Neuronal stem cell (in vitro differentiated cells): ENCODE measurements at regions not wholly inside any gene's neighbourhood (a gene's known extent, or its start where the extent isn't known, plus 50 kb on each side); places are given as distances from the start of the nearest gene placed in this dataset.

Source experiments
- DNase-seq: peaks from one replicate; pipeline ENCODE4 v3.0.0-alpha.2; 2013; ENCODE audit warnings: low spot score
- H2AFZ ChIP-seq: one replicate; pipeline ENCODE4 v1.6.1; 2013; ENCODE audit warnings: mild to moderate bottlenecking, low read length, inconsistent platforms
- H2AK5ac ChIP-seq: 2 replicates; pipeline ENCODE4 v1.6.1; 2013; ENCODE audit warnings: low read depth, mild to moderate bottlenecking, inconsistent platforms, low read length, moderate library complexity, mixed read lengths
- H2BK120ac ChIP-seq: 2 replicates; pipeline ENCODE4 v1.6.1; 2013; ENCODE audit warnings: low read depth, mild to moderate bottlenecking, inconsistent platforms, low read length, moderate library complexity, mixed read lengths
- H2BK12ac ChIP-seq: one replicate; pipeline ENCODE4 v1.6.1; 2013; ENCODE audit warnings: low read length, inconsistent platforms
- H2BK15ac ChIP-seq: 2 replicates; pipeline ENCODE4 v1.6.1; 2013; ENCODE audit warnings: mild to moderate bottlenecking, low read length, inconsistent platforms, mixed read lengths
- H2BK5ac ChIP-seq: one replicate; pipeline ENCODE4 v1.6.1; 2013; ENCODE audit warnings: inconsistent platforms, mild to moderate bottlenecking, low read length, moderate library complexity
- H3K14ac ChIP-seq: one replicate; pipeline ENCODE4 v1.6.1; 2013; ENCODE audit warnings: low read length, inconsistent platforms
- H3K18ac ChIP-seq: 2 replicates; pipeline ENCODE4 v1.6.1; 2013; ENCODE audit warnings: low read length, inconsistent platforms
- H3K23ac ChIP-seq: 2 replicates; pipeline ENCODE4 v1.6.1; 2013; ENCODE audit warnings: low read depth, mild to moderate bottlenecking, mixed read lengths, low read length, inconsistent platforms; ENCODE audit not compliant: poor library complexity
- H3K27ac ChIP-seq: replicated peaks from 3 replicates; pipeline ENCODE4 v1.5.1; 2013; ENCODE audit warnings: low read length, inconsistent platforms
- H3K27me3 ChIP-seq, 3 experiments: 2 replicates each; pipeline ENCODE4 v1.6.1; 2013; ENCODE audit warnings: low read length in 3 of 3, mild to moderate bottlenecking in 2 of 3, inconsistent platforms in 1 of 3, low read depth in 1 of 3, mixed read lengths in 1 of 3, moderate library complexity in 1 of 3; ENCODE audit not compliant: control insufficient read depth in 3 of 3, insufficient read depth in 3 of 3
- H3K36me3 ChIP-seq, 2 donors: replicated peaks in 1 of 2; 2 replicates each; pipeline ENCODE4 v1.6.1; 2013; ENCODE audit warnings: low read length in 2 of 2; ENCODE audit not compliant: control insufficient read depth in 2 of 2, insufficient read depth in 2 of 2
- H3K4ac ChIP-seq: 2 replicates; pipeline ENCODE4 v1.6.1; 2013; ENCODE audit warnings: inconsistent platforms, mild to moderate bottlenecking, low read length, moderate library complexity
- H3K4me1 ChIP-seq, 2 donors: 1 replicate in 1 of 2; 2 replicates in 1 of 2; pipeline ENCODE4 v1.6.1; 2013; ENCODE audit warnings: low read length in 2 of 2, low read depth in 1 of 2; ENCODE audit not compliant: control insufficient read depth in 2 of 2, insufficient read depth in 1 of 2
- H3K4me2 ChIP-seq: one replicate; pipeline ENCODE4 v1.6.1; 2013; ENCODE audit warnings: mild to moderate bottlenecking, low read length, inconsistent platforms; ENCODE audit not compliant: insufficient read depth, poor library complexity, severe bottlenecking
- H3K4me3 ChIP-seq, 2 donors: 2 replicates each; pipeline ENCODE4 v1.5.1; 2013; ENCODE audit warnings: low read length in 2 of 2, mild to moderate bottlenecking in 2 of 2, inconsistent platforms in 1 of 2, moderate library complexity in 1 of 2
- H3K79me1 ChIP-seq: one replicate; pipeline ENCODE4 v1.6.1; 2013; ENCODE audit warnings: low read depth, mild to moderate bottlenecking, inconsistent platforms, low read length, moderate library complexity
- H3K9ac ChIP-seq: one replicate; pipeline ENCODE4 v1.6.1; 2013; ENCODE audit warnings: mild to moderate bottlenecking, low read depth, low read length, inconsistent platforms; ENCODE audit not compliant: poor library complexity
- H3K9me3 ChIP-seq, 2 donors: replicated peaks in 1 of 2; 2 replicates each; pipeline versions ENCODE3 to v1.6.1; 2013; ENCODE audit warnings: low read length in 2 of 2, mild to moderate bottlenecking in 2 of 2, inconsistent platforms in 1 of 2, low read depth in 1 of 2, mixed read lengths in 1 of 2, moderate library complexity in 1 of 2; ENCODE audit not compliant: control insufficient read depth in 2 of 2, insufficient read depth in 1 of 2
- H4K8ac ChIP-seq: one replicate; pipeline ENCODE4 v1.6.1; 2013; ENCODE audit warnings: low read depth, mild to moderate bottlenecking, inconsistent platforms, low read length, moderate library complexity
- H4K91ac ChIP-seq: one replicate; pipeline ENCODE4 v1.6.1; 2013; ENCODE audit warnings: low read length, low read depth, mild to moderate bottlenecking, inconsistent platforms; ENCODE audit not compliant: poor library complexity
- WGBS, 2 donors: extraction: QIAGEN DNeasy Blood & Tissue Kit; methylation state at CpG; one replicate each; pipeline ENCODE4 v1.1.7; 2013; ENCODE audit warnings: missing lambda C conversion rate in 2 of 2, mixed read lengths in 1 of 2; ENCODE audit not compliant: insufficient read length in 2 of 2, insufficient replicate concordance in 1 of 2; ENCODE audit errors: extremely low coverage in 2 of 2; 5-methylcytosine and 5-hydroxymethylcytosine counted together

- Histone ChIP-seq H3K79me1 (no peaks in the 10 kb centered on the region), H4K91ac (no peak overlapping the region)
These were observed 299.6 kb upstream of the CDH18 start for GRCh38 chr5:20287640-20288039.

GRCh38 chr5:20286512-20286911, 298.5 kb upstream of the CDH18 start:
- H2BK12ac ChIP-seq = no peak overlapping the region
- no peak overlapping the region for H4K91ac ChIP-seq
- H3K4me2 ChIP-seq = no peak overlapping the region
- no peaks in the 10 kb centered on the region for H3K4me1 ChIP-seq
- no peak overlapping the region for H4K8ac ChIP-seq
- H2BK120ac ChIP-seq = no peak overlapping the region
- no peak overlapping the region for H3K18ac ChIP-seq
- H3K23ac ChIP-seq = no peak overlapping the region
- H2AFZ ChIP-seq = no peak overlapping the region
- no peak overlapping the region for H3K9ac ChIP-seq
- no peak overlapping the region for H2BK15ac ChIP-seq
- H3K36me3 ChIP-seq = no peaks in the 10 kb centered on the region
- no peak overlapping the region for H3K14ac ChIP-seq
- H3K27ac ChIP-seq = no peak overlapping the region
- H3K79me1 ChIP-seq = no peaks in the 10 kb centered on the region
- H3K4me3 ChIP-seq = no peak overlapping the region
- no peak for DNase-seq
- no peak overlapping the region for H2AK5ac ChIP-seq
- no peak overlapping the region for H3K4ac ChIP-seq
- H3K27me3 ChIP-seq = no peaks in the 10 kb centered on the region
- no peak overlapping the region for H2BK5ac ChIP-seq
- H3K9me3 ChIP-seq = no peaks in the 10 kb centered on the region

More at GRCh38 chr5:20287640-20288039, 299.6 kb upstream of the CDH18 start:
- H2BK120ac ChIP-seq = no peak overlapping the region
- no peak overlapping the region for H3K23ac ChIP-seq
- WGBS, 2 donors = no CpG with 5 or more reads among the region's 4 CpGs
- H3K9ac ChIP-seq = no peak overlapping the region
- no peak overlapping the region for H3K14ac ChIP-seq
- no peak overlapping the region for H3K4ac ChIP-seq
- H3K4me1 ChIP-seq = no peaks in the 10 kb centered on the region
- H3K36me3 ChIP-seq = no peaks in the 10 kb centered on the region
- H3K27ac ChIP-seq = no peak overlapping the region
- no peaks in the 10 kb centered on the region for H3K9me3 ChIP-seq
- H2AK5ac ChIP-seq = no peak overlapping the region
- DNase-seq = no peak
- no peak overlapping the region for H2BK5ac ChIP-seq
- no peak overlapping the region for H2AFZ ChIP-seq
- H3K27me3 ChIP-seq = no peaks in the 10 kb centered on the region
- no peak overlapping the region for H3K18ac ChIP-seq
- H3K4me2 ChIP-seq = no peak overlapping the region
- no peak overlapping the region for H2BK12ac ChIP-seq
- H3K4me3 ChIP-seq = no peak overlapping the region
- no peak overlapping the region for H2BK15ac ChIP-seq
- H4K8ac ChIP-seq = no peak overlapping the region

- no CpG with 5 or more reads among the region's 5 CpGs for WGBS, 2 donors
- Histone ChIP-seq H3K14ac (no peak overlapping the region), H3K18ac (no peak overlapping the region), H3K4me1 (no peaks in the 10 kb centered on the region), H3K36me3 (no peaks in the 10 kb centered on the region), H2AK5ac (no peak overlapping the region), H4K91ac (no peak overlapping the region), H3K4me3 (no peak overlapping the region), H2BK5ac (no peak overlapping the region), H3K79me1 (no peaks in the 10 kb centered on the region), H2BK12ac (no peak overlapping the region), H3K23ac (no peak overlapping the region), H3K9me3 (peaks cover 0 to 5% of the 10 kb centered on the region in 2 donors), H4K8ac (no peak overlapping the region), H3K27me3 (no peaks in the 10 kb centered on the region), H2AFZ (no peak overlapping the region), H2BK120ac (no peak overlapping the region), H3K4ac (no peak overlapping the region), H2BK15ac (no peak overlapping the region), H3K4me2 (no peak overlapping the region), H3K9ac (no peak overlapping the region), H3K27ac (no peak overlapping the region)
- no peak for DNase-seq
These were observed 288.9 kb upstream of the CDH18 start for GRCh38 chr5:20276959-20277263.

- Histone ChIP-seq H2BK120ac (no peak overlapping the region), H3K14ac (no peak overlapping the region), H3K4ac (no peak overlapping the region), H3K36me3 (no peaks in the 10 kb centered on the region), H3K9me3 (peaks cover 0 to 5% of the 10 kb centered on the region in 2 donors), H3K4me3 (no peak overlapping the region), H3K79me1 (no peaks in the 10 kb centered on the region), H3K9ac (no peak overlapping the region), H3K4me1 (no peaks in the 10 kb centered on the region), H4K91ac (no peak overlapping the region), H3K27ac (no peak overlapping the region), H2BK5ac (no peak overlapping the region), H2AK5ac (no peak overlapping the region), H3K18ac (no peak overlapping the region), H4K8ac (no peak overlapping the region), H3K23ac (no peak overlapping the region), H2BK12ac (no peak overlapping the region), H2AFZ (peak overlapping the region; percentile 13), H2BK15ac (no peak overlapping the region), H3K4me2 (no peak overlapping the region), H3K27me3 (no peaks in the 10 kb centered on the region)
- WGBS, 2 donors = no CpG with 5 or more reads among the region's 3 CpGs
- DNase-seq = no peak
These were observed 288.3 kb upstream of the CDH18 start for GRCh38 chr5:20276061-20276958.
